ENCODE measurements at regions not wholly inside any gene's neighbourhood (a gene's known extent, or its start where the extent isn't known, plus 50 kb on each side); places are given as distances from the start of the nearest gene placed in this dataset.

GRCh38 chr3:6147883-6148282 is 713.0 kb upstream of the GRM7 start:
- no peak overlapping the region for H3K27ac ChIP-seq (ENCODE audit: low read length)
- H3K4me3 ChIP-seq (ENCODE audit: low read length) = no peak overlapping the region
- no peak for DNase-seq
- H3K27me3 ChIP-seq (ENCODE audit: control insufficient read depth, insufficient read depth, low read length) = no peaks in the 10 kb centered on the region
- no peaks in the 10 kb centered on the region for H3K9me3 ChIP-seq (replicated peaks; ENCODE audit: control insufficient read depth, low read depth, low read length)
- H3K4me1 ChIP-seq (ENCODE audit: control insufficient read depth, insufficient read depth, low read length) = no peaks in the 10 kb centered on the region
- WGBS (ENCODE audit: insufficient coverage) = no CpG with 5 or more reads among the region's 6 CpGs
- H3K36me3 ChIP-seq (ENCODE audit: control insufficient read depth, insufficient read depth, low read length) = no peaks in the 10 kb centered on the region

DNA sequence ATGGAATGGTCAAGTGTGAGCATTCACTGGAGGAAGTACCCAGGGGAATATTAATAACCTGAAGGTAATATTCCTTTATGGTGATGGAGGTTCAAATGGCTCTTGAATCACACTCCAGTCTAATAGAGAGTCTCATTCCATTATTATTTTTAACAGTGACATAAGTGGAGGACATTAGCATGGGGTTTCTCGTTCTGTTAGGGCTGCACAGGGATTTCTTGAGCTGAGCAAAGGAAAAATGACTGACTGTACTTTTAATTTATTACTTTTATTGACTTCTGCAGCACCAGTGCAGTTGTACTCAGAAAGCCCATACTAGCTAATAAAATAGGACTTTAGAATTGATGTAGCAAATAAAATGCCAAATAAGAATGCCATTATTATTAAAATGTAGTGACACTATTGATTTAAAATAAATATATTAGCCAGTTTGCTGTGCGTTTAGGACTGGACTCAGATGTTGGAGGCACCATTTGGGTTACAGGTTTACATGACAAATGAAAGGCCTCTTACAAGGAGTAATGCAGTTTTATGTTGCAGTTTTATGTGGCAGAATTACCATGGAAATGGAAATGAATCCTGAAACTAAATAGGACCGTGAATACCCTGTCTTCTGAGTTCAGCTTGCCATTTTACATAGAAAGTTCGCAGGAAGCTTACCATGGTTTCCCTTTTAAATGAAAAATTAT is 705.1 kb upstream of the GRM7 start:
- Histone ChIP-seq H3K27me3 (ENCODE audit: control insufficient read depth, insufficient read depth, low read length) (no peaks in the 10 kb centered on the region), H3K9me3 (replicated peaks; ENCODE audit: control insufficient read depth, low read depth, low read length) (no peaks in the 10 kb centered on the region), H3K36me3 (ENCODE audit: control insufficient read depth, insufficient read depth, low read length) (no peaks in the 10 kb centered on the region), H3K27ac (ENCODE audit: low read length) (no peak overlapping the region), H3K4me3 (ENCODE audit: low read length) (no peak overlapping the region), H3K4me1 (ENCODE audit: control insufficient read depth, insufficient read depth, low read length) (no peaks in the 10 kb centered on the region)
- 20% methylated on average over 1 of the region's 4 CpGs for WGBS (ENCODE audit: insufficient coverage)
- DNase-seq = no peak

- DNase-seq = peak; percentile 52
- Histone ChIP-seq H3K27me3 (ENCODE audit: control insufficient read depth, insufficient read depth, low read length) (no peaks in the 10 kb centered on the region), H3K9me3 (replicated peaks; ENCODE audit: control insufficient read depth, low read depth, low read length) (no peaks in the 10 kb centered on the region), H3K4me1 (ENCODE audit: control insufficient read depth, insufficient read depth, low read length) (no peaks in the 10 kb centered on the region), H3K4me3 (ENCODE audit: low read length) (no peak overlapping the region), H3K36me3 (ENCODE audit: control insufficient read depth, insufficient read depth, low read length) (no peaks in the 10 kb centered on the region), H3K27ac (ENCODE audit: low read length) (no peak overlapping the region)
- WGBS (ENCODE audit: insufficient coverage) = 40% methylated on average over 1 of the region's 6 CpGs
These were observed 695.0 kb upstream of the GRM7 start for GRCh38 chr3:6165951-6166350.

- H3K9me3 ChIP-seq (replicated peaks; ENCODE audit: control insufficient read depth, low read depth, low read length) = no peaks in the 10 kb centered on the region
- no peak for DNase-seq
- H3K27ac ChIP-seq (ENCODE audit: low read length) = no peak overlapping the region
- H3K36me3 ChIP-seq (ENCODE audit: control insufficient read depth, insufficient read depth, low read length) = no peaks in the 10 kb centered on the region
- H3K4me1 ChIP-seq (ENCODE audit: control insufficient read depth, insufficient read depth, low read length) = no peaks in the 10 kb centered on the region
- H3K27me3 ChIP-seq (ENCODE audit: control insufficient read depth, insufficient read depth, low read length) = no peaks in the 10 kb centered on the region
- H3K4me3 ChIP-seq (ENCODE audit: low read length) = no peak overlapping the region
- no CpG with 5 or more reads among the region's 8 CpGs for WGBS (ENCODE audit: insufficient coverage)
These were observed 692.7 kb upstream of the GRM7 start for GRCh38 chr3:6168256-6168655.

DNA sequence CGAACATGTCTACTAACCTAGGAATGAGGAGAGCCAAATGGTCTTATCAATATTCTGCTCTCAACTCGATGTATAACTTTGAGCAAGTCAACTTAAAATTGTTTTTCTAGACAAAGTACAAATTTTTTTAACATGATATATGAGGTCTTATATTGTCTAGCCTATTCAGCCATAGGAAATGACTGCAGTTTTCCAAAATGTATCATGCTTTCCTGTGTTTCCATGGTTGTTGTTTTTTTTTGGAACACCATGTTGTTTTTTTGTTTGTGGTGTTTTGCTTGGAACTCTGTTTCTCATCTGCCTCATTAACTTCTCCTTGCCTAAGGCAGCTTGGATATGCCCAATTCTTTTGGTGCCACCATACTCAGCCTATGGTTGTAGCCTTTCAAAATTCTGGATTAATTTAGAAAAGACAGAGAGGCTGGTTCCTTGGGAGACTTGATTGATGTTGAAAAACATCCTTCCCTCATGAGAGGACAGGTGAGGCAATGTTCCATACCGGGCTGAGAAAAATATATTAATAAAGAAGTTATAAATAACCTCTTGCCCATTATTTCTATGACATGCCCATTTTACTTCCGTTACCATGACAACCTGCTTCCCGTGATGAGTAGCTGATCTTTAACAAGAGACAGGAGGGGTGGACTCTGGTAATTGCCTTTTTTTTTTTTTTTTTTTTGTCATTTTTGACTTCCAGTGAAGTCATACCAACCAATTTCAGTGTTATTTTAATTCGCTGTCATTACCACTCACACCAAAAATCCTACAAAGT is 687.9 kb upstream of the GRM7 start:
- Histone ChIP-seq H3K27me3 (ENCODE audit: control insufficient read depth, insufficient read depth, low read length) (no peaks in the 10 kb centered on the region), H3K4me1 (ENCODE audit: control insufficient read depth, insufficient read depth, low read length) (no peaks in the 10 kb centered on the region), H3K27ac (ENCODE audit: low read length) (no peak overlapping the region), H3K36me3 (ENCODE audit: control insufficient read depth, insufficient read depth, low read length) (no peaks in the 10 kb centered on the region), H3K9me3 (replicated peaks; ENCODE audit: control insufficient read depth, low read depth, low read length) (no peaks in the 10 kb centered on the region), H3K4me3 (ENCODE audit: low read length) (no peak overlapping the region)
- WGBS (ENCODE audit: insufficient coverage) = no CpG with 5 or more reads among the region's 6 CpGs
- no peak for DNase-seq

DNA sequence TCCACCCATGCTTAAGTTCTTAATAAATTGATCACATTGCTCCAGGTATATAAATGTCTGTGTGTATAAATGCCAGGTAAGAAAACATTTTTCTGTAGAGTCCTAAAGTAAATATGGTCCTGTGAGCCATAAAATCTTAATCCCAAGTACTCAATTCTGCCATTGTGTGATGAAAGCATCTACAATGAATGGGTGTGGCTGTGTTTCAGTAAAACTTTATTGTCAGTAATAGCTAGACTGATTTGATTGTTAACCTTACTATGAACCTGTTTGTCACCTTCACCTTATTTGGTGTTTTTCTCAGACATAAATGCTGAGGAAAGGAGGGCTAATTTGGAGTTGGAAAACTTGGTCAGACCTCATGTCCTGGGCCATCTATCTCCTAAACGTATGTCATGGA is 683.5 kb upstream of the GRM7 start:
- Histone ChIP-seq H3K36me3 (ENCODE audit: control insufficient read depth, insufficient read depth, low read length) (no peaks in the 10 kb centered on the region), H3K9me3 (replicated peaks; ENCODE audit: control insufficient read depth, low read depth, low read length) (no peaks in the 10 kb centered on the region), H3K4me3 (ENCODE audit: low read length) (no peak overlapping the region), H3K4me1 (ENCODE audit: control insufficient read depth, insufficient read depth, low read length) (no peaks in the 10 kb centered on the region), H3K27me3 (ENCODE audit: control insufficient read depth, insufficient read depth, low read length) (no peaks in the 10 kb centered on the region), H3K27ac (ENCODE audit: low read length) (no peak overlapping the region)
- DNase-seq = no peak
- WGBS (ENCODE audit: insufficient coverage) = no CpG with 5 or more reads among the region's 1 CpG

DNA sequence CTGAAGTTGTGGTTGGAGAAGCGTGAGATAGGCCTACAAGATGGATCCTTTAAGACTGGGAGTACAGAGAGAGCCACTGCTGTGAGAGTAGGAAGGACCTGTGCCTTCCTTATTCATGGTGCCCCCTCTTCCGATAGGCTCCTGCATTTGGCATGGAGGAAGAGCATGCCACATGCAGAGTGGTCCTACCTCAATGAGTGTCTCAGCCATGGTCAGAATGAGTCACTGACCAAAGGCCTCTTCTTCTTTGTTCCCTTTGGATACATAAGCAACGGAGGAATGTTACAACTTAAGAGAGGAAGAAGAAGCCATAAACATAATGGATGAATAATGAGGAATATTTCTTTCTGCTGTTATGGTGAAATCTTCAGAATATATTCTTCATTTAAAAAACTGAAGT is 681.2 kb upstream of the GRM7 start:
- H3K4me3 ChIP-seq (ENCODE audit: low read length) = no peak overlapping the region
- no peaks in the 10 kb centered on the region for H3K36me3 ChIP-seq (ENCODE audit: control insufficient read depth, insufficient read depth, low read length)
- no peaks in the 10 kb centered on the region for H3K9me3 ChIP-seq (replicated peaks; ENCODE audit: control insufficient read depth, low read depth, low read length)
- DNase-seq = no peak
- 100% methylated on average over 2 of the region's 3 CpGs for WGBS (ENCODE audit: insufficient coverage)
- no peak overlapping the region for H3K27ac ChIP-seq (ENCODE audit: low read length)
- no peaks in the 10 kb centered on the region for H3K27me3 ChIP-seq (ENCODE audit: control insufficient read depth, insufficient read depth, low read length)
- no peaks in the 10 kb centered on the region for H3K4me1 ChIP-seq (ENCODE audit: control insufficient read depth, insufficient read depth, low read length)

- H3K27ac ChIP-seq (ENCODE audit: low read length) = no peak overlapping the region
- no peaks in the 10 kb centered on the region for H3K9me3 ChIP-seq (replicated peaks; ENCODE audit: control insufficient read depth, low read depth, low read length)
- H3K4me1 ChIP-seq (ENCODE audit: control insufficient read depth, insufficient read depth, low read length) = no peaks in the 10 kb centered on the region
- DNase-seq = no peak
- no peaks in the 10 kb centered on the region for H3K36me3 ChIP-seq (ENCODE audit: control insufficient read depth, insufficient read depth, low read length)
- no peaks in the 10 kb centered on the region for H3K27me3 ChIP-seq (ENCODE audit: control insufficient read depth, insufficient read depth, low read length)
- no peak overlapping the region for H3K4me3 ChIP-seq (ENCODE audit: low read length)
These were observed 680.7 kb upstream of the GRM7 start for GRCh38 chr3:6180171-6180570.

DNA sequence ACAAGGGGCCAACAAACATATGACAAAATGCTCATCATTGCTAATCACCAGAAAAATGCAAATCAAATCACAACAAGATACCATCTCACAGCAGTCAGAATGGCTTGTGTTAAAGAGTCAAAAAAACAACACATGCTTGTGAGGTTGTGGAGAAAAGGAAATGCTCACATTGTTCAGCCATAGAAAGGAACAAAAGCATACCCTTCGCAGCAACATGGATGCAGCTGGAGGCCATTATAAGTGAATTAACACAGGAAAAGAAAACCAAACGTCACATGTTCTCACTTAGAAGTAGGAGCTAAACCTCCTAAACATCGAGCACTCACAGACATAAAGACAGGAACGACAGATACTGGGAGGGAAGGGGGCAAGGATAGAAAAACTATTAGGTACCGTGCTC is 678.4 kb upstream of the GRM7 start:
- Histone ChIP-seq H3K4me3 (ENCODE audit: low read length) (no peak overlapping the region), H3K4me1 (ENCODE audit: control insufficient read depth, insufficient read depth, low read length) (no peaks in the 10 kb centered on the region), H3K9me3 (replicated peaks; ENCODE audit: control insufficient read depth, low read depth, low read length) (no peaks in the 10 kb centered on the region), H3K36me3 (ENCODE audit: control insufficient read depth, insufficient read depth, low read length) (no peaks in the 10 kb centered on the region), H3K27ac (ENCODE audit: low read length) (no peak overlapping the region), H3K27me3 (ENCODE audit: control insufficient read depth, insufficient read depth, low read length) (no peaks in the 10 kb centered on the region)
- no peak for DNase-seq
- WGBS (ENCODE audit: insufficient coverage) = no CpG with 5 or more reads among the region's 5 CpGs

DNA sequence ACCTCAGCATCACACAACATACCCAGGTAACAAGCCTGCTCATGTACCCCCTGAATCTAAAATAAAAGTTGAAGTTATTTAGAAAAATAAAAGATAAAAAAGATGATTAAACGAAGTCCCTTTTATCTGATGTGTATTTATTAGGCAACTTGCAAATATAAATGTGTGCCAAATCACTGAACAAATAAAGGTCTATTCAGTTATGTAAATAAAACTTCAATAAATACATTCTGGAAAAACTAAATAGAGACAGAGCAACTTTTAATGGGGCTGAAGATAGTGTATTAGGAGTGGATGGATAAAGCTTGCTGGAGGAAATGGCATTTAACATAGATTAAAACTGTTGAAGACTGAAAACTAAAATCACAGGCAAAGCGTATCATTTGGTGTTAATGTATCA is 678.0 kb upstream of the GRM7 start:
- Histone ChIP-seq H3K4me1 (ENCODE audit: control insufficient read depth, insufficient read depth, low read length) (no peaks in the 10 kb centered on the region), H3K27me3 (ENCODE audit: control insufficient read depth, insufficient read depth, low read length) (no peaks in the 10 kb centered on the region), H3K27ac (ENCODE audit: low read length) (no peak overlapping the region), H3K9me3 (replicated peaks; ENCODE audit: control insufficient read depth, low read depth, low read length) (no peaks in the 10 kb centered on the region), H3K36me3 (ENCODE audit: control insufficient read depth, insufficient read depth, low read length) (no peaks in the 10 kb centered on the region), H3K4me3 (ENCODE audit: low read length) (no peak overlapping the region)
- 88% methylated on average over 1 of the region's 2 CpGs for WGBS (ENCODE audit: insufficient coverage)
- no peak for DNase-seq

Measured in muscle of leg (tissue), 3 donors.